ENCODE measurements at regions not wholly inside any gene's neighbourhood (a gene's known extent, or its start where the extent isn't known, plus 50 kb on each side); places are given as distances from the start of the nearest gene placed in this dataset.

DNA sequence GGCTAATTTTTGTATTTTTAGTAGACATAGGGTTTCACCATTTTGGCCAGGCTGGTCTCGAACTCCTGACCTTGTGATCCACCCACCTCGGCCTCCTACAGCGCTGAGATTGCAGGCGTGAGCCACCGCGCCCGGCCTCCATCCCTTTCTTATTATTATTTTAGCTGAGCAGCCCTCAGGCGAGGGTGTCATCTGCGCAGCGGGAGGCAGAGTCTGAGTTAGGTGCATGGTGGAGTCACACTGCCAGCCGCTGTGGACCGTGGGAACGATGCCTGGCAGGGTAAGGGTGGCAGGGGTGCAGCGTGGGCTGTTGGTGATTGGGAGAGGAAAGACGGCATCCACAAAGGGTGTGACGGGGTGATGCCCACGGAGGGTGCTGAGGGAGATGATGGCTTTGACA, 491.8 kb upstream of the FAT1 start:
- H3K4me1 Mint-ChIP-seq (ENCODE audit: low read depth) = no peaks in the 10 kb centered on the region
- H3K4me3 Mint-ChIP-seq = no peak overlapping the region
- H3K27me3 Mint-ChIP-seq = no peaks in the 10 kb centered on the region
- no peaks in the 10 kb centered on the region for H3K4me1 ChIP-seq (ENCODE audit: insufficient read depth, low read length)
- DNase-seq (no peak), ATAC-seq (ENCODE audit: poor library complexity) (no peak)
- no peak overlapping the region for H3K27ac ChIP-seq (ENCODE audit: low read depth in 1 of 2, low read length in 2 of 2)
- TF ChIP-seq, protein P1, sequence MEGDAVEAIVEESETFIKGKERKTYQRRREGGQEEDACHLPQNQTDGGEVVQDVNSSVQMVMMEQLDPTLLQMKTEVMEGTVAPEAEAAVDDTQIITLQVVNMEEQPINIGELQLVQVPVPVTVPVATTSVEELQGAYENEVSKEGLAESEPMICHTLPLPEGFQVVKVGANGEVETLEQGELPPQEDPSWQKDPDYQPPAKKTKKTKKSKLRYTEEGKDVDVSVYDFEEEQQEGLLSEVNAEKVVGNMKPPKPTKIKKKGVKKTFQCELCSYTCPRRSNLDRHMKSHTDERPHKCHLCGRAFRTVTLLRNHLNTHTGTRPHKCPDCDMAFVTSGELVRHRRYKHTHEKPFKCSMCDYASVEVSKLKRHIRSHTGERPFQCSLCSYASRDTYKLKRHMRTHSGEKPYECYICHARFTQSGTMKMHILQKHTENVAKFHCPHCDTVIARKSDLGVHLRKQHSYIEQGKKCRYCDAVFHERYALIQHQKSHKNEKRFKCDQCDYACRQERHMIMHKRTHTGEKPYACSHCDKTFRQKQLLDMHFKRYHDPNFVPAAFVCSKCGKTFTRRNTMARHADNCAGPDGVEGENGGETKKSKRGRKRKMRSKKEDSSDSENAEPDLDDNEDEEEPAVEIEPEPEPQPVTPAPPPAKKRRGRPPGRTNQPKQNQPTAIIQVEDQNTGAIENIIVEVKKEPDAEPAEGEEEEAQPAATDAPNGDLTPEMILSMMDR (IDR thresholded peaks at IDR 0.05) = no peak
- CTCF ChIA-PET = no interaction called here
- H3K36me3 Mint-ChIP-seq (ENCODE audit: low read depth) = no peaks in the 10 kb centered on the region
- H3K36me3 ChIP-seq (ENCODE audit: insufficient read depth, low read length) = no peaks in the 10 kb centered on the region
- no peak overlapping the region for H3K4me3 ChIP-seq (ENCODE audit: low read length)
- peaks cover 0 to 14% of the 10 kb centered on the region in 2 experiments for H3K9me3 ChIP-seq (ENCODE audit: control insufficient read depth in 1 of 2, insufficient read depth in 1 of 2, low read length in 2 of 2)
- no peak overlapping the region for H3K27ac Mint-ChIP-seq
- H3K27me3 ChIP-seq (ENCODE audit: control insufficient read depth in 1 of 2, insufficient read depth in 2 of 2, low read length in 2 of 2) = no peaks in the 10 kb centered on the region
- intact Hi-C loops (cut with DNase I, micrococcal nuclease) = no loop called here
- peaks cover 6% of the 10 kb centered on the region for H3K9me3 Mint-ChIP-seq
- POLR2A ChIA-PET = no interaction called here

DNA sequence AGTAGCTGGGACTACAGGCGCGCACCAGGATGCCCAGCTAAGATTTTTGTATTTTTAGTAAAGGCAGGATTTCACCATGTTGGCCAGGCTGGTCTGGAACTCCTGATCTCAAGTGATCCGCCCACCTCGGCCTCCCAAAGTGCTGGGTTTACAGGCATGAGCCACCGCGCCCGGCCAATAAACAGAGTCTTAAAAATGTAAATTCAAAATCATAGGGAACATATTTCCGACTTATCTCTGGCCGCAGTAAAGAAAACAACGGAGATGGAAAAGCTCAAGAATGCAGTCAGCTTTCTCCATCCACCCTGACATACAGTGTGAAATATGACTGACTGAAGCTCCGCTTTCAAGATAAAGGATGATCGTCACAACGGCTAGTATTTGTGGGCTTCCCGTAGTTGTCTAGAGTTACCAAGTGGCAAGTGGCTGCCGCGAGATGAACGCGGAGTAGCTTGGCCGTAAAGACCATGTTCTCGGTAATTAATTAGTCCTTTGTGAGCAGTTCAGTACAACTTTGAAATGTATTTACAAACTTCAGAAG, 495.1 kb upstream of the FAT1 start:
- TF ChIP-seq, protein P1 (IDR thresholded peaks at IDR 0.05) = no peak
- Mint-ChIP-seq H3K4me1 (ENCODE audit: low read depth) (no peaks in the 10 kb centered on the region), H3K27me3 (no peaks in the 10 kb centered on the region), H3K4me3 (no peak overlapping the region), H3K36me3 (ENCODE audit: low read depth) (no peaks in the 10 kb centered on the region), H3K9me3 (peaks cover 2% of the 10 kb centered on the region), H3K27ac (no peak overlapping the region)
- POLR2A ChIA-PET = no interaction called here
- Histone ChIP-seq H3K9me3 (ENCODE audit: control insufficient read depth in 1 of 2, insufficient read depth in 1 of 2, low read length in 2 of 2) (peaks cover 0 to 13% of the 10 kb centered on the region in 2 experiments), H3K27me3 (ENCODE audit: control insufficient read depth in 1 of 2, insufficient read depth in 2 of 2, low read length in 2 of 2) (no peaks in the 10 kb centered on the region), H3K4me1 (ENCODE audit: insufficient read depth, low read length) (no peaks in the 10 kb centered on the region), H3K4me3 (ENCODE audit: low read length) (no peak overlapping the region), H3K27ac (ENCODE audit: low read depth in 1 of 2, low read length in 2 of 2) (no peak overlapping the region), H3K36me3 (ENCODE audit: insufficient read depth, low read length) (no peaks in the 10 kb centered on the region)
- CTCF ChIA-PET = no interaction called here
- ATAC-seq (ENCODE audit: poor library complexity) (no peak), DNase-seq (no peak)
- intact Hi-C loops (cut with DNase I, micrococcal nuclease) = no loop called here

DNA sequence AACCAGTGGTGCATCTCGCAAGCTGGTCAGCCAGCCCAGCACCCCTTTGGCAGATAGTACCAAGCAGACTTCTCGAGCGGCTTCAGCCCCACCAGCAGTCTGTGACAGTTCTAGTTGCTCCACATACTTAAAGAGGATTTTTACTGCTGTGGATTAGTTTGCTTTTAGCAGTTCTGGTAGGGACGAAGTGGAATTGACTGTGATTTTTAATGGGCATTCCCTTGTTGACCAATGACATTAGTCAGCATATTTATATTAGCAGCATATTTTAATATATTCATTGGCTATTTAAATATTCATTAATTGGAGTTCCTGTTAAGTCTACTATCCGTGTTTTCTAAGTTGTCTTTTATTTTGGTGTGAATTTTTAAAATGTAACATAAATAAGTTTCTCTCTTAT, 500.9 kb upstream of the FAT1 start:
- intact Hi-C loops (cut with DNase I, micrococcal nuclease) = no loop called here
- Histone ChIP-seq H3K9me3 (ENCODE audit: control insufficient read depth in 1 of 2, insufficient read depth in 1 of 2, low read length in 2 of 2) (peaks cover 0 to 4% of the 10 kb centered on the region in 2 experiments), H3K27ac (ENCODE audit: low read depth in 1 of 2, low read length in 2 of 2) (no peak overlapping the region), H3K27me3 (ENCODE audit: control insufficient read depth in 1 of 2, insufficient read depth in 2 of 2, low read length in 2 of 2) (no peaks in the 10 kb centered on the region), H3K4me3 (ENCODE audit: low read length) (no peak overlapping the region), H3K36me3 (ENCODE audit: insufficient read depth, low read length) (no peaks in the 10 kb centered on the region), H3K4me1 (ENCODE audit: insufficient read depth, low read length) (no peaks in the 10 kb centered on the region)
- POLR2A ChIA-PET = no interaction called here
- H3K36me3 Mint-ChIP-seq (ENCODE audit: low read depth) = no peaks in the 10 kb centered on the region
- DNase-seq = no peak
- TF ChIP-seq, protein P1 (IDR thresholded peaks at IDR 0.05) = no peak
- H3K27ac Mint-ChIP-seq = no peak overlapping the region
- CTCF ChIA-PET = no interaction called here
- no peaks in the 10 kb centered on the region for H3K27me3 Mint-ChIP-seq
- no peak overlapping the region for H3K4me3 Mint-ChIP-seq
- no peak for ATAC-seq (ENCODE audit: poor library complexity)
- H3K4me1 Mint-ChIP-seq (ENCODE audit: low read depth) = no peaks in the 10 kb centered on the region
- H3K9me3 Mint-ChIP-seq = peaks cover 13% of the 10 kb centered on the region
